Neutrophil (primary cell): ENCODE measurements at regions not wholly inside any gene's neighbourhood (a gene's known extent, or its start where the extent isn't known, plus 50 kb on each side); places are given as distances from the start of the nearest gene placed in this dataset.
"Not testable (repeated sequence)": the region's sequence is repeated elsewhere in the genome, so short reads cannot be mapped to it uniquely, and the experiment has no call there.

Experiments used
- H3K27ac ChIP-seq: fragments of 200-600 bp; sonication (generic); 2 replicates; pipeline ENCODE4 v1.5.1; 2016; ENCODE audit warnings: mild to moderate bottlenecking, moderate library complexity
- H3K27me3 ChIP-seq: fragments of 200-600 bp; sonication (generic); 2 replicates; pipeline ENCODE4 v1.6.0; 2016; ENCODE audit warnings: mild to moderate bottlenecking
- H3K36me3 ChIP-seq: fragments of 200-600 bp; sonication (generic); 2 replicates; pipeline ENCODE4 v1.5.1; 2017
- H3K4me1 ChIP-seq, 2 experiments: fragments of 200-600 bp in 1 of 2; sonication (generic) in 1 of 2; 1 replicate in 1 of 2; 2 replicates in 1 of 2; pipeline versions ENCODE4 v1.5.1 to v1.6.1; 2013 to 2016; ENCODE audit warnings: low read depth in 1 of 2, low read length in 1 of 2, mild to moderate bottlenecking in 1 of 2, moderate library complexity in 1 of 2; ENCODE audit not compliant: control insufficient read depth in 1 of 2, insufficient read depth in 1 of 2
- H3K4me3 ChIP-seq, 2 experiments: fragments of 200-600 bp in 1 of 2; sonication (generic) in 1 of 2; 1 replicate in 1 of 2; 2 replicates in 1 of 2; pipeline ENCODE4 v1.5.1; 2013 to 2016; ENCODE audit warnings: low read depth in 1 of 2, low read length in 1 of 2, mild to moderate bottlenecking in 1 of 2, moderate library complexity in 1 of 2
- H3K9me3 ChIP-seq: fragments of 200-600 bp; sonication (generic); 2 replicates; pipeline ENCODE4 v1.5.1; 2016
- CTCF ChIP-seq: fragments of 200-600 bp; sonication (generic); IDR thresholded peaks from 2 replicates; pipeline ENCODE4 v1.5.1; 2016; ENCODE audit warnings: antibody characterized with exemption

- Histone ChIP-seq H3K4me3 (no peak overlapping the region), H3K9me3 (no peaks in the 10 kb centered on the region), H3K27me3 (peaks cover 36% of the 10 kb centered on the region), H3K36me3 (no peaks in the 10 kb centered on the region), H3K27ac (no peak overlapping the region), H3K4me1 (peaks cover 21 to 25% of the 10 kb centered on the region in 2 experiments)
- no peak for TF ChIP-seq CTCF
Measured at GRCh38 chr4:151852202-151852601, 91.4 kb upstream of the GATB start.

GRCh38 chr4:151851354-151851753 lies 90.5 kb upstream of the GATB start:
- Histone ChIP-seq H3K4me3 (no peak overlapping the region), H3K27ac (no peak overlapping the region)

GRCh38 chr4:151850791-151851213 lies 90.0 kb upstream of the GATB start:
- Histone ChIP-seq H3K36me3 (no peaks in the 10 kb centered on the region), H3K4me3 (no peak overlapping the region), H3K4me1 (peaks cover 21 to 25% of the 10 kb centered on the region in 2 experiments), H3K27me3 (peaks cover 47% of the 10 kb centered on the region), H3K9me3 (no peaks in the 10 kb centered on the region), H3K27ac (no peak overlapping the region)
- no peak for TF ChIP-seq CTCF

More at GRCh38 chr4:151851354-151851753, 90.5 kb upstream of the GATB start:
- Histone ChIP-seq H3K9me3 (no peaks in the 10 kb centered on the region), H3K36me3 (no peaks in the 10 kb centered on the region), H3K27me3 (peaks cover 44% of the 10 kb centered on the region), H3K4me1 (peaks cover 21 to 25% of the 10 kb centered on the region in 2 experiments)
- TF ChIP-seq CTCF: no peak

GRCh38 chr4:151845551-151845950 lies 84.7 kb upstream of the GATB start:
- H3K9me3 ChIP-seq, H3K27ac ChIP-seq, H3K36me3 ChIP-seq, H3K4me3 ChIP-seq, H3K4me1 ChIP-seq: not testable (repeated sequence)
- H3K27me3 ChIP-seq: peaks cover 65% of the 10 kb centered on the region

GRCh38 chr4:151842430-151843079 lies 81.7 kb upstream of the GATB start:
- H3K36me3 ChIP-seq: no peaks in the 10 kb centered on the region
- H3K4me1 ChIP-seq: no peaks in the 10 kb centered on the region
- no peak for TF ChIP-seq CTCF
- H3K27me3 ChIP-seq: peaks cover 50% of the 10 kb centered on the region
- no peaks in the 10 kb centered on the region for H3K9me3 ChIP-seq
- H3K27ac ChIP-seq: no peak overlapping the region
- H3K4me3 ChIP-seq: no peak overlapping the region

GRCh38 chr4:151841107-151841506 lies 80.3 kb upstream of the GATB start:
- Histone ChIP-seq H3K36me3 (no peaks in the 10 kb centered on the region), H3K4me3 (no peak overlapping the region), H3K27ac (no peak overlapping the region), H3K4me1 (no peaks in the 10 kb centered on the region), H3K9me3 (no peaks in the 10 kb centered on the region), H3K27me3 (peaks cover 36% of the 10 kb centered on the region)
- TF ChIP-seq CTCF: no peak
